ENCODE measurements at regions not wholly inside any gene's neighbourhood (a gene's known extent, or its start where the extent isn't known, plus 50 kb on each side); places are given as distances from the start of the nearest gene placed in this dataset.

- Mint-ChIP-seq H3K4me3 (no peak overlapping the region), H3K27me3 (ENCODE audit: low read depth) (no peaks in the 10 kb centered on the region), H3K36me3 (ENCODE audit: low read depth) (no peaks in the 10 kb centered on the region), H3K4me1 (ENCODE audit: low read depth) (no peaks in the 10 kb centered on the region), H3K27ac (no peak overlapping the region), H3K9me3 (no peaks in the 10 kb centered on the region)
- intact Hi-C loops (cut with micrococcal nuclease) = no loop called here
- CTCF ChIA-PET = no interaction called here
- DNase-seq = no peak
Observed at GRCh38 chr4:158001756-158002155, 171.1 kb downstream of the GASK1B start.

GRCh38 chr4:157999723-158000122 lies 173.1 kb downstream of the GASK1B start:
- no peak for DNase-seq
- CTCF ChIA-PET = no interaction called here
- Mint-ChIP-seq H3K4me1 (ENCODE audit: low read depth) (no peaks in the 10 kb centered on the region), H3K27me3 (ENCODE audit: low read depth) (no peaks in the 10 kb centered on the region), H3K4me3 (no peak overlapping the region), H3K27ac (no peak overlapping the region), H3K9me3 (no peaks in the 10 kb centered on the region), H3K36me3 (ENCODE audit: low read depth) (no peaks in the 10 kb centered on the region)
- intact Hi-C loops (cut with micrococcal nuclease) = no loop called here

GRCh38 chr4:157997296-157997695 lies 175.5 kb downstream of the GASK1B start:
- Mint-ChIP-seq H3K27me3 (ENCODE audit: low read depth) (no peaks in the 10 kb centered on the region), H3K4me3 (no peak overlapping the region), H3K27ac (no peak overlapping the region), H3K36me3 (ENCODE audit: low read depth) (no peaks in the 10 kb centered on the region), H3K9me3 (no peaks in the 10 kb centered on the region), H3K4me1 (ENCODE audit: low read depth) (no peaks in the 10 kb centered on the region)
- intact Hi-C loops (cut with micrococcal nuclease) = no loop called here
- CTCF ChIA-PET = no interaction called here
- DNase-seq = no peak

GRCh38 chr4:157996061-157997028 lies 176.5 kb downstream of the GASK1B start:
- H3K4me1 Mint-ChIP-seq (ENCODE audit: low read depth) = no peaks in the 10 kb centered on the region
- no peak overlapping the region for H3K4me3 Mint-ChIP-seq
- no peak for DNase-seq
- intact Hi-C loops (cut with micrococcal nuclease) = no loop called here
- CTCF ChIA-PET = no interaction called here
- H3K9me3 Mint-ChIP-seq = no peaks in the 10 kb centered on the region
- no peaks in the 10 kb centered on the region for H3K27me3 Mint-ChIP-seq (ENCODE audit: low read depth)
- H3K27ac Mint-ChIP-seq = no peak overlapping the region
- H3K36me3 Mint-ChIP-seq (ENCODE audit: low read depth) = no peaks in the 10 kb centered on the region

- DNase-seq = no peak
- CTCF ChIA-PET = no interaction called here
- Mint-ChIP-seq H3K36me3 (ENCODE audit: low read depth) (no peaks in the 10 kb centered on the region), H3K4me3 (no peak overlapping the region), H3K4me1 (ENCODE audit: low read depth) (no peaks in the 10 kb centered on the region), H3K27ac (no peak overlapping the region), H3K9me3 (no peaks in the 10 kb centered on the region), H3K27me3 (ENCODE audit: low read depth) (no peaks in the 10 kb centered on the region)
- intact Hi-C loops (cut with micrococcal nuclease) = loop anchor here (5.0 kb wide), 2 partner anchors 627 to 1452 kb away; no protein-coding TSS in a partner anchor
Observed at GRCh38 chr4:157994863-157995262, 178.0 kb downstream of the GASK1B start.

- CTCF ChIA-PET = interaction anchor here (1.1 to 1.3 kb wide), 3 partner anchors 12 to 262 kb away, joined by 3 to 5 read pairs (median 4); partner anchors contain the start of gene GASK1B
- DNase-seq = no peak
- intact Hi-C loops (cut with micrococcal nuclease) = loop anchor here (1.0 to 5.0 kb wide), 4 partner anchors 179 to 1454 kb away; no protein-coding TSS in a partner anchor
- Mint-ChIP-seq H3K9me3 (no peaks in the 10 kb centered on the region), H3K4me1 (ENCODE audit: low read depth) (no peaks in the 10 kb centered on the region), H3K27me3 (ENCODE audit: low read depth) (no peaks in the 10 kb centered on the region), H3K27ac (no peak overlapping the region), H3K4me3 (no peak overlapping the region), H3K36me3 (ENCODE audit: low read depth) (no peaks in the 10 kb centered on the region)
Observed at GRCh38 chr4:157992948-157993839, 179.6 kb downstream of the GASK1B start.

- H3K4me3 Mint-ChIP-seq = no peak overlapping the region
- no peaks in the 10 kb centered on the region for H3K27me3 Mint-ChIP-seq (ENCODE audit: low read depth)
- H3K36me3 Mint-ChIP-seq (ENCODE audit: low read depth) = no peaks in the 10 kb centered on the region
- H3K9me3 Mint-ChIP-seq = no peaks in the 10 kb centered on the region
- CTCF ChIA-PET = no interaction called here
- intact Hi-C loops (cut with micrococcal nuclease) = loop anchor here (1.0 to 5.0 kb wide), 4 partner anchors 180 to 1455 kb away; no protein-coding TSS in a partner anchor
- peak; percentile 32 for DNase-seq
- H3K4me1 Mint-ChIP-seq (ENCODE audit: low read depth) = no peaks in the 10 kb centered on the region
- H3K27ac Mint-ChIP-seq = no peak overlapping the region
Observed at GRCh38 chr4:157992038-157992705, 180.7 kb downstream of the GASK1B start.

GRCh38 chr4:157988641-157989040 lies 184.2 kb downstream of the GASK1B start:
- no peaks in the 10 kb centered on the region for H3K36me3 Mint-ChIP-seq (ENCODE audit: low read depth)
- CTCF ChIA-PET = no interaction called here
- H3K27me3 Mint-ChIP-seq (ENCODE audit: low read depth) = no peaks in the 10 kb centered on the region
- H3K4me3 Mint-ChIP-seq = no peak overlapping the region
- H3K4me1 Mint-ChIP-seq (ENCODE audit: low read depth) = no peaks in the 10 kb centered on the region
- no peaks in the 10 kb centered on the region for H3K9me3 Mint-ChIP-seq
- no peak for DNase-seq
- intact Hi-C loops (cut with micrococcal nuclease) = no loop called here
- H3K27ac Mint-ChIP-seq = no peak overlapping the region

GRCh38 chr4:157984285-157984911 lies 188.4 kb downstream of the GASK1B start:
- H3K27ac Mint-ChIP-seq = no peak overlapping the region
- H3K36me3 Mint-ChIP-seq (ENCODE audit: low read depth) = no peaks in the 10 kb centered on the region
- no peaks in the 10 kb centered on the region for H3K27me3 Mint-ChIP-seq (ENCODE audit: low read depth)

GRCh38 chr4:157983300-157983699 lies 189.5 kb downstream of the GASK1B start:
- Mint-ChIP-seq H3K4me1 (ENCODE audit: low read depth) (peaks cover 3% of the 10 kb centered on the region), H3K27me3 (ENCODE audit: low read depth) (peaks cover 4% of the 10 kb centered on the region), H3K36me3 (ENCODE audit: low read depth) (no peaks in the 10 kb centered on the region), H3K27ac (no peak overlapping the region), H3K9me3 (no peaks in the 10 kb centered on the region), H3K4me3 (no peak overlapping the region)
- intact Hi-C loops (cut with micrococcal nuclease) = no loop called here
- no peak for DNase-seq
- CTCF ChIA-PET = no interaction called here

More at GRCh38 chr4:157984285-157984911, 188.4 kb downstream of the GASK1B start:
- H3K4me3 Mint-ChIP-seq = no peak overlapping the region
- no peaks in the 10 kb centered on the region for H3K4me1 Mint-ChIP-seq (ENCODE audit: low read depth)
- CTCF ChIA-PET = no interaction called here
- DNase-seq = no peak
- H3K9me3 Mint-ChIP-seq = no peaks in the 10 kb centered on the region
- intact Hi-C loops (cut with micrococcal nuclease) = no loop called here

- no peak overlapping the region for H3K4me3 Mint-ChIP-seq
- CTCF ChIA-PET = interaction anchor here (1.4 kb wide), 1 partner anchor 183 kb away, joined by 3 read pairs; no protein-coding TSS in a partner anchor
- H3K27me3 Mint-ChIP-seq (ENCODE audit: low read depth) = peaks cover 4% of the 10 kb centered on the region
- no peaks in the 10 kb centered on the region for H3K9me3 Mint-ChIP-seq
- no peak for DNase-seq
- H3K27ac Mint-ChIP-seq = no peak overlapping the region
- H3K4me1 Mint-ChIP-seq (ENCODE audit: low read depth) = peaks cover 3% of the 10 kb centered on the region
- intact Hi-C loops (cut with micrococcal nuclease) = no loop called here
- no peaks in the 10 kb centered on the region for H3K36me3 Mint-ChIP-seq (ENCODE audit: low read depth)
Observed at GRCh38 chr4:157980158-157980557, 192.7 kb downstream of the GASK1B start.

Data from activated naive CD4-positive, alpha-beta T cell treated with anti-CD3 and anti-CD28 coated beads for 36 hours (primary cell).